Transverse colon (tissue), 4 donors: ENCODE measurements at regions not wholly inside any gene's neighbourhood (a gene's known extent, or its start where the extent isn't known, plus 50 kb on each side); places are given as distances from the start of the nearest gene placed in this dataset.

Experiments used
- DNase-seq: peaks from one replicate; pipeline ENCODE4 v3.0.0-alpha.2; 2019
- H3K27ac ChIP-seq, 4 donors: fragments of 200-600 bp; sonication (generic); 2 replicates each; pipeline ENCODE4 v1.5.1; 2016 to 2018; ENCODE audit warnings: inconsistent platforms in 4 of 4
- H3K27me3 ChIP-seq: fragments of 200-600 bp; sonication (generic); 2 replicates; pipeline ENCODE4 v1.5.1; 2017; ENCODE audit warnings: inconsistent platforms
- H3K36me3 ChIP-seq, 4 donors: fragments of 200-600 bp; sonication (generic); 2 replicates each; pipeline ENCODE4 v1.5.1; 2017 to 2019; ENCODE audit warnings: inconsistent platforms in 4 of 4
- H3K4me1 ChIP-seq, 4 donors: fragments of 200-600 bp; sonication (generic); 2 replicates each; pipeline ENCODE4 v1.5.1; 2017 to 2020; ENCODE audit warnings: inconsistent platforms in 4 of 4
- H3K4me3 ChIP-seq, 4 donors: fragments of 200-600 bp; sonication (generic); 1 replicate in 1 of 4; 2 replicates in 3 of 4; pipeline versions ENCODE4 v1.5.1 to v1.6.1; 2017 to 2019; ENCODE audit warnings: inconsistent platforms in 4 of 4
- H3K9me3 ChIP-seq, 2 donors: fragments of 200-600 bp; sonication (generic); 2 replicates each; pipeline ENCODE4 v1.5.1; 2017 to 2019; ENCODE audit warnings: inconsistent platforms in 2 of 2
- EP300 ChIP-seq: sonication (generic); formaldehyde crosslinking; IDR thresholded peaks from one replicate; pipeline ENCODE4 v1.6.1; 2017; ENCODE audit warnings: antibody characterized with exemption, low read depth
- POLR2A ChIP-seq: fragments of 450-650 bp; IDR thresholded peaks from one replicate; pipeline ENCODE4 v1.6.1; 2016; ENCODE audit warnings: antibody characterized with exemption, mild to moderate bottlenecking, moderate library complexity
- POLR2AphosphoS5 ChIP-seq, 3 donors: sonication (generic); formaldehyde crosslinking; IDR thresholded peaks; one replicate each; pipeline ENCODE4 v1.6.1; 2016; ENCODE audit warnings: antibody characterized with exemption in 3 of 3
- WGBS, 2 donors: methylation state at CpG; one replicate each; pipeline ENCODE4 v1.1.5; 2018; ENCODE audit warnings: low coverage in 1 of 2; 5-methylcytosine and 5-hydroxymethylcytosine counted together
- in situ Hi-C, 4 donors: fragments of 200-750 bp; cut with MboI; loops; one replicate each; pipeline versions ENCODE4 v1.15.0 to v1.15.1; 2017; ENCODE audit warnings: low sequenced_read_pairs in 3 of 4, low pct_ligation_motif_present in 1 of 4, low pct_unique_long_range_greater_than_20kb in 1 of 4
- intact Hi-C: fragments of 100-400 bp; cut with DNase I; formaldehyde crosslinking; loops from one replicate; pipeline ENCODE4 v1.15.1; 2023; ENCODE audit warnings: low total_unique reads
- TF ChIP-seq, protein P1 (sequence below), 5 experiments: fragments of 200-600 bp in 3 of 5; fragments of 450-650 bp in 2 of 5; sonication (generic) in 3 of 5; IDR thresholded peaks; 1 replicate in 2 of 5; 2 replicates in 3 of 5; pipeline ENCODE4 v1.5.1; 2016 to 2017; ENCODE audit warnings: antibody characterized with exemption in 5 of 5, inconsistent platforms in 3 of 5, mild to moderate bottlenecking in 2 of 5, moderate library complexity in 1 of 5

DNA sequence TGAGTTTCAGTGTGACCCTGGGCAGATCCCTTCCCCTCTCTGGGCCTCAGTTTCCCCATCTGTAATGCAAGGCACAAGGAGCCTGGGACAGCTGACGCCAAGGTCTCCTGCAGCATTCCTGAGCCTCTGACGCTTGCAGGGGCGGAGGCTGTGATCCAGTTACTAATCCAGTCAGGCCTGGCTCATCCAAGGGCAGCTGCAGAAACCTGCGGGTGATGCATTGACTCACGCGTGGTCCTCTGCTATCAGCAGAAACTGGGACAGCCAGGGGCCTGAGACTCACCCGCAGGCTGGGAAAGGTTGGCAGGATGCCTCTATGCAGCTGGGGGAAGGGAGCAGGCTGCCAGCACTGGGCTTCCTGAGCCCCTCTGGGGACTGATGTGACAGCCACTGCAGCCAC lies 65.0 kb upstream of the SIRPA start:
- Histone ChIP-seq H3K4me3 (no peak overlapping the region), H3K36me3 (no peaks in the 10 kb centered on the region), H3K4me1 (peaks cover 0 to 13% (median 4%) of the 10 kb centered on the region in 4 donors), H3K27ac (no peak overlapping the region), H3K27me3 (no peaks in the 10 kb centered on the region), H3K9me3 (no peaks in the 10 kb centered on the region)
- in situ Hi-C loops: no loop called here
- DNase-seq: no peak
- WGBS, 2 donors: 53% methylated on average over 7 of the region's 7 CpGs; no CpG with 5 or more reads in 1 of the 2 donors
- intact Hi-C loops: no loop called here
- TF ChIP-seq, protein P1, sequence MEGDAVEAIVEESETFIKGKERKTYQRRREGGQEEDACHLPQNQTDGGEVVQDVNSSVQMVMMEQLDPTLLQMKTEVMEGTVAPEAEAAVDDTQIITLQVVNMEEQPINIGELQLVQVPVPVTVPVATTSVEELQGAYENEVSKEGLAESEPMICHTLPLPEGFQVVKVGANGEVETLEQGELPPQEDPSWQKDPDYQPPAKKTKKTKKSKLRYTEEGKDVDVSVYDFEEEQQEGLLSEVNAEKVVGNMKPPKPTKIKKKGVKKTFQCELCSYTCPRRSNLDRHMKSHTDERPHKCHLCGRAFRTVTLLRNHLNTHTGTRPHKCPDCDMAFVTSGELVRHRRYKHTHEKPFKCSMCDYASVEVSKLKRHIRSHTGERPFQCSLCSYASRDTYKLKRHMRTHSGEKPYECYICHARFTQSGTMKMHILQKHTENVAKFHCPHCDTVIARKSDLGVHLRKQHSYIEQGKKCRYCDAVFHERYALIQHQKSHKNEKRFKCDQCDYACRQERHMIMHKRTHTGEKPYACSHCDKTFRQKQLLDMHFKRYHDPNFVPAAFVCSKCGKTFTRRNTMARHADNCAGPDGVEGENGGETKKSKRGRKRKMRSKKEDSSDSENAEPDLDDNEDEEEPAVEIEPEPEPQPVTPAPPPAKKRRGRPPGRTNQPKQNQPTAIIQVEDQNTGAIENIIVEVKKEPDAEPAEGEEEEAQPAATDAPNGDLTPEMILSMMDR (IDR thresholded peaks at IDR 0.05): no peak
- TF ChIP-seq EP300 (no peak), POLR2AphosphoS5 (IDR thresholded peaks at IDR 0.05) (no peak), POLR2A (no peak)

DNA sequence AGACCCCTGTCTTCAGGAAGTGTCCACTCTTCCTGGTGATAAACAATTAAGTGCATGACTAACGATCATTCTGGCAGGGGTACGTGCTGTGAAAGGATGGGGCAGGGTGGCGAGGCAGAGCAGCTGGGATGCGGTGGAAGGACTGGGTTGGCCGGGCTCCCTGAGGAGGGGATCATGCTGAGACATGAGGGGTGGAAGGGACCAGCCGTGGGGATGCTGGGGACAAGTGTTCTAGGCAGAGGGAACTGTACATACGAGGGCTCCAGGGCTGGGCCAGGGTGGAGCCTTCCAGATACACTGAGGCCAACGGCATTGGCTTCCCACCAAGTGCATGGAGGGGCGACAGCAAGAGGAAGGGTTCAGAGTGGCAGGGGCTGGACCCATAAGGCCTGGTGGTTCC lies 65.7 kb upstream of the SIRPA start:
- H3K4me1 ChIP-seq: peaks cover 0 to 11% (median 4%) of the 10 kb centered on the region in 4 donors
- no peak overlapping the region for H3K27ac ChIP-seq
- TF ChIP-seq POLR2A: no peak
- TF ChIP-seq, protein P1 (IDR thresholded peaks at IDR 0.05): no peak
- TF ChIP-seq EP300: no peak
- no peak for TF ChIP-seq POLR2AphosphoS5 (IDR thresholded peaks at IDR 0.05)
- DNase-seq: no peak
- no peaks in the 10 kb centered on the region for H3K9me3 ChIP-seq
- in situ Hi-C loops (no loop called here), intact Hi-C loops (no loop called here)
- 60 to 76% methylated on average over 1 to 9 of the region's 9 CpGs for WGBS, 2 donors
- no peaks in the 10 kb centered on the region for H3K36me3 ChIP-seq
- H3K27me3 ChIP-seq: no peaks in the 10 kb centered on the region
- H3K4me3 ChIP-seq: no peak overlapping the region

DNA sequence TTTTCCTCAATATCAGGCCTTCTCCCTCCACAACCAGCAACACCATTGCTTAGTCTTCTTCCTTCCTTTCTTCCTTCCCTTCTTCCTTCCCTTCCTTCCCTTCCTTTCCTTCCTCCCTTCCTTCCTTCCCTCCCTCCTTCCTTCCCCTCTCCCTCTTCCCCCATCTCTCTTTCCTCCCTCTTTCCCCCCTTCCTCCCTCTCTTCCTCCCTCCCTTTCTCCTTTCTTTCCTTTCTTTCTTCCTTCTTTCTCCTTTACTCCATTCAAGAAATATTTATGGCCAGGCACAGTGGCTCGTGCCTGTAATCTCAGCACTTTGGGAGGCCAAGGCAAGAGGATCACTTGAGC lies 66.4 kb upstream of the SIRPA start:
- no peaks in the 10 kb centered on the region for H3K9me3 ChIP-seq
- in situ Hi-C loops: no loop called here
- peak overlapping the region in 1 of 4 donors; percentile 2 for H3K27ac ChIP-seq
- no peak overlapping the region for H3K4me3 ChIP-seq
- no peaks in the 10 kb centered on the region for H3K27me3 ChIP-seq
- WGBS, 2 donors: 33 to 70% methylated on average over 1 of the region's 1 CpG
- TF ChIP-seq, protein P1 (IDR thresholded peaks at IDR 0.05): no peak
- TF ChIP-seq EP300 (no peak), POLR2A (no peak), POLR2AphosphoS5 (IDR thresholded peaks at IDR 0.05) (no peak)
- intact Hi-C loops: no loop called here
- no peaks in the 10 kb centered on the region for H3K36me3 ChIP-seq
- no peak for DNase-seq
- H3K4me1 ChIP-seq: peaks cover 0 to 11% (median 4%) of the 10 kb centered on the region in 4 donors

GRCh38 chr20:1827974-1828785 lies 67.0 kb upstream of the SIRPA start:
- H3K4me1 ChIP-seq: peaks cover 0 to 11% (median 4%) of the 10 kb centered on the region in 4 donors
- no peaks in the 10 kb centered on the region for H3K36me3 ChIP-seq
- DNase-seq: peak; percentile 65
- TF ChIP-seq EP300 (no peak), POLR2AphosphoS5 (IDR thresholded peaks at IDR 0.05) (no peak), POLR2A (no peak)
- TF ChIP-seq, protein P1 (IDR thresholded peaks at IDR 0.05): no peak
- no peaks in the 10 kb centered on the region for H3K9me3 ChIP-seq
- H3K4me3 ChIP-seq: no peak overlapping the region
- intact Hi-C loops (no loop called here), in situ Hi-C loops (no loop called here)
- no peaks in the 10 kb centered on the region for H3K27me3 ChIP-seq
- H3K27ac ChIP-seq: peak overlapping the region in 3 of 4 donors; percentile 2 to 5 (median 2)
- WGBS, 2 donors: 28 to 66% methylated on average over 2 to 13 of the region's 13 CpGs
